Sigmoid colon (tissue), 6 donors: ENCODE measurements at regions not wholly inside any gene's neighbourhood (a gene's known extent, or its start where the extent isn't known, plus 50 kb on each side); places are given as distances from the start of the nearest gene placed in this dataset.

ENCODE experiments used
- DNase-seq: peaks from one replicate; pipeline ENCODE4 v3.0.0-alpha.2; 2019
- H3K27ac ChIP-seq, 4 donors: fragments of 200-600 bp; sonication (generic); one replicate each; pipeline ENCODE4 v1.5.1; 2016 to 2019; ENCODE audit warnings: mild to moderate bottlenecking in 1 of 4
- H3K27me3 ChIP-seq, 3 donors: fragments of 200-600 bp; sonication (generic); one replicate each; pipeline ENCODE4 v1.5.1; 2019; ENCODE audit warnings: mild to moderate bottlenecking in 1 of 3
- H3K36me3 ChIP-seq, 4 donors: fragments of 200-600 bp; sonication (generic); one replicate each; pipeline ENCODE4 v1.5.1; 2016 to 2019
- H3K4me1 ChIP-seq, 4 donors: fragments of 200-600 bp; sonication (generic); one replicate each; pipeline ENCODE4 v1.5.1; 2017 to 2019
- H3K4me3 ChIP-seq, 4 donors: fragments of 200-600 bp; sonication (generic); one replicate each; pipeline ENCODE4 v1.5.1; 2017 to 2019; ENCODE audit warnings: mild to moderate bottlenecking in 2 of 4, moderate library complexity in 1 of 4
- H3K9me3 ChIP-seq, 4 donors: fragments of 200-600 bp in 3 of 4; sonication (generic) in 3 of 4; one replicate each; pipeline versions ENCODE4 v1.5.1 to v1.6.1; 2013 to 2019
- EP300 ChIP-seq, 4 donors: sonication (generic); formaldehyde crosslinking; IDR thresholded peaks; one replicate each; pipeline ENCODE4 v1.6.1; 2017; ENCODE audit warnings: antibody characterized with exemption in 4 of 4
- POLR2A ChIP-seq, 2 donors: fragments of 450-650 bp; IDR thresholded peaks; one replicate each; pipeline ENCODE4 v1.6.1; 2016; ENCODE audit warnings: antibody characterized with exemption in 2 of 2, mild to moderate bottlenecking in 2 of 2, moderate library complexity in 2 of 2
- POLR2AphosphoS5 ChIP-seq, 4 donors: sonication (generic); formaldehyde crosslinking; IDR thresholded peaks; one replicate each; pipeline ENCODE4 v1.6.1; 2017; ENCODE audit warnings: antibody characterized with exemption in 4 of 4
- WGBS, 2 donors: extraction: QIAGEN DNeasy Blood & Tissue Kit; methylation state at CpG; one replicate each; pipeline ENCODE4 v1.1.7; 2013; 5-methylcytosine and 5-hydroxymethylcytosine counted together
- intact Hi-C: fragments of 100-400 bp; cut with DNase I; formaldehyde crosslinking; loops from one replicate; pipeline ENCODE4 v1.15.1; 2023
- TF ChIP-seq, protein P1 (sequence below), 4 experiments: fragments of 450-650 bp in 3 of 4; fragments of 200-600 bp in 1 of 4; IDR thresholded peaks; one replicate each; pipeline ENCODE4 v1.5.1; 2016 to 2019; ENCODE audit warnings: antibody characterized with exemption in 4 of 4, mild to moderate bottlenecking in 3 of 4, moderate library complexity in 2 of 4
- donor health status: healthy with polysubstance abuse.
- donor health status: healthy.

DNA sequence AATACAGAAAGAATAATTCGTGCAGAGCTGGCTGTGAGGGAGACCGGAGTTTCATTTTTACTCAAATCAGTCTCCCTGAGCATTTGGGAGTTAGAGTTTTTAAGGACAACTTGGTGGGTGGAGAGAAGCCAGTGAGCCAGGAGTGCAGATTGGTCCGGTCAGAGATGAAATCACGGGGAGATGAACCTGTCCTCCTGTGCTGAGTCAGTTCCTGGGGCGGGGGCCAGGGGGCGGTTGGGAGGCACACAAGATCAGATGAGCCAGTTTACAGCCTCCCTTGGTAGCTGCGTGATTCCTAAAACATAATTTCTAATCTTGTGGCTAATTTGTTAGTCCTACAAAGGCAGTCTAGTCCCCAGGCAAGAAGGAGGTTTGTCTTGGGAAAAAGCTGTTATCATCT lies 1267.9 kb downstream of the AMY1C start:
- Histone ChIP-seq H3K4me3 (no peak overlapping the region), H3K27ac (no peak overlapping the region), H3K36me3 (no peaks in the 10 kb centered on the region), H3K4me1 (no peaks in the 10 kb centered on the region), H3K27me3 (no peaks in the 10 kb centered on the region), H3K9me3 (no peaks in the 10 kb centered on the region)
- 68 to 85% methylated on average over 7 of the region's 7 CpGs for WGBS, 2 donors
- no peak for DNase-seq
- intact Hi-C loops = no loop called here
- TF ChIP-seq EP300 (IDR thresholded peaks at IDR 0.05) (no peak), POLR2A (IDR thresholded peaks at IDR 0.05) (no peak), POLR2AphosphoS5 (IDR thresholded peaks at IDR 0.05) (no peak)
- TF ChIP-seq, protein P1, sequence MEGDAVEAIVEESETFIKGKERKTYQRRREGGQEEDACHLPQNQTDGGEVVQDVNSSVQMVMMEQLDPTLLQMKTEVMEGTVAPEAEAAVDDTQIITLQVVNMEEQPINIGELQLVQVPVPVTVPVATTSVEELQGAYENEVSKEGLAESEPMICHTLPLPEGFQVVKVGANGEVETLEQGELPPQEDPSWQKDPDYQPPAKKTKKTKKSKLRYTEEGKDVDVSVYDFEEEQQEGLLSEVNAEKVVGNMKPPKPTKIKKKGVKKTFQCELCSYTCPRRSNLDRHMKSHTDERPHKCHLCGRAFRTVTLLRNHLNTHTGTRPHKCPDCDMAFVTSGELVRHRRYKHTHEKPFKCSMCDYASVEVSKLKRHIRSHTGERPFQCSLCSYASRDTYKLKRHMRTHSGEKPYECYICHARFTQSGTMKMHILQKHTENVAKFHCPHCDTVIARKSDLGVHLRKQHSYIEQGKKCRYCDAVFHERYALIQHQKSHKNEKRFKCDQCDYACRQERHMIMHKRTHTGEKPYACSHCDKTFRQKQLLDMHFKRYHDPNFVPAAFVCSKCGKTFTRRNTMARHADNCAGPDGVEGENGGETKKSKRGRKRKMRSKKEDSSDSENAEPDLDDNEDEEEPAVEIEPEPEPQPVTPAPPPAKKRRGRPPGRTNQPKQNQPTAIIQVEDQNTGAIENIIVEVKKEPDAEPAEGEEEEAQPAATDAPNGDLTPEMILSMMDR (IDR thresholded peaks at IDR 0.05) = no peak

DNA sequence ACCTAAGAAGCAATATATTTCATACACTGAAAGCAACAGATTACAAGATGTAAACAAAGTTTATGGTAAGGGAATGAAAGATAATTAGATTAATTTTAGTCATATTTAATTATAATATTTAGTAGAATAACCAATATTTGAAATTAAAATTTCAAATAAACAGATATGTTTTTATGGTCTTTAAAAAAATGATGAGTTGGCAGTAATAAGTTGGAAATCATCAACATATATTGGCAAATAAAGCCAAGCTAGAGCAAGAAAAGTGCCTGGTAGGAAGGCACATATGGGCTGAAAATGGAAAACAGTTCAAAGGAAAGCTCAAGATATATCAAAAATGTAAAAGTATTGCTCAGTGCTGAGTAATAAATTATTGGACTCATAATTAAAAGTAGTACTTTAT lies 1274.0 kb downstream of the AMY1C start:
- no peaks in the 10 kb centered on the region for H3K27me3 ChIP-seq
- DNase-seq = no peak
- no peak overlapping the region for H3K4me3 ChIP-seq
- no peaks in the 10 kb centered on the region for H3K36me3 ChIP-seq
- intact Hi-C loops = no loop called here
- no peaks in the 10 kb centered on the region for H3K4me1 ChIP-seq
- TF ChIP-seq, protein P1 (IDR thresholded peaks at IDR 0.05) = no peak
- TF ChIP-seq POLR2A (IDR thresholded peaks at IDR 0.05) (no peak), EP300 (IDR thresholded peaks at IDR 0.05) (no peak), POLR2AphosphoS5 (IDR thresholded peaks at IDR 0.05) (no peak)
- H3K27ac ChIP-seq = no peak overlapping the region
- H3K9me3 ChIP-seq = no peaks in the 10 kb centered on the region

DNA sequence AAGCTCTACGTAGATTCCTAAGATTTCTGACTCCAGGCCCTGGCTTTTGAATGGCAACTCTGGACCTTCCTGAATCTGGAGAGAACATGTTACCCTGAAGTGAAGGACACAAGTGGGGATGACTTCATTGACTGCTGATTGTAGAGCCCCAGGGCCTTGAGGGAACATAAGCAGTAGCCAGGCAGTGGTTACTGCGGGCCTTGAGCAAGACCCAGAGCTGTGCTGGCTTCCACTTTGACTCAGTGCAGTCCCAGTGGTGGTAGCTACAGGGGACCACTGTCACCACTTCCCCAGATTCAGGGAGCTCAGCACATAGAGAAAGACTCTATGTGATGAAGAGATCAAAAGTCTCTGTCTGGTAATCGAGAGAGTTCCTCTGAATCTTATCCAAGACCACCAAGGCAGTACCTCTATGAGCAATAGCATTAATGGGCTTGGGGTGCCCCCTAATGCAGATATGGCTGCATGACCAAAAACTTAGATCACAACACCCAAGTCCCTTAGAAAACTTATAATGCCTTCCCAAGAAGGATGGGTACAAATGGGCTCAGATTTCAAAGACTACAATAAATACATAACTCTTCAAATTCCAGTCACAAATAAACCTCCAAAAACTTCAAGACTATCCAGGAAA lies 1278.3 kb downstream of the AMY1C start:
- Histone ChIP-seq H3K27me3 (no peaks in the 10 kb centered on the region), H3K4me3 (no peak overlapping the region), H3K4me1 (no peaks in the 10 kb centered on the region), H3K9me3 (no peaks in the 10 kb centered on the region), H3K27ac (no peak overlapping the region), H3K36me3 (no peaks in the 10 kb centered on the region)
- 81 to 88% methylated on average over 3 of the region's 3 CpGs for WGBS, 2 donors
- intact Hi-C loops = no loop called here
- TF ChIP-seq EP300 (IDR thresholded peaks at IDR 0.05) = no peak
- no peak for TF ChIP-seq POLR2A (IDR thresholded peaks at IDR 0.05)
- no peak for TF ChIP-seq POLR2AphosphoS5 (IDR thresholded peaks at IDR 0.05)
- TF ChIP-seq, protein P1 (IDR thresholded peaks at IDR 0.05) = no peak
- no peak for DNase-seq

DNA sequence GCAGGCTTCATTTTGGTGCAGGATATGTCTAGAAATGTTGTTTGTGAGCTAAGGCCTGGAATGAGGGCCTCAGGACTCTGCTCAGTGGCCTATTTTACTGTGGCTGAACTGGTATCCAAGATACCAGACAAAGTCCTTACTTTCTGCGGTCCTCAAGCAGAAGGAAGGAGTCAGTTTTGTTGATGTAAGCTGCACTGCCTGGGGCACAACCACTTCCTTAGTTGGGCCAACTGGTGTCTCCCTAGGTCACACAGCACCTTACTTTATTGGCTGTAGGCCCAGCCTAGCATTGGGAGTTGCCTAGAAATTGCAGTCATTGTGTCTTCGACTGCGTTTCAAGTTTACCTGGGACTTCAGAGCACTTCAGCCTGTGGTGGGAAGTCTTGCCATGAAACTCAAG lies 1322.7 kb downstream of the AMY1C start:
- Histone ChIP-seq H3K9me3 (no peaks in the 10 kb centered on the region), H3K4me1 (no peaks in the 10 kb centered on the region), H3K4me3 (no peak overlapping the region), H3K27me3 (no peaks in the 10 kb centered on the region), H3K36me3 (no peaks in the 10 kb centered on the region), H3K27ac (no peak overlapping the region)
- DNase-seq = no peak
- 74 to 88% methylated on average over 3 of the region's 3 CpGs for WGBS, 2 donors
- intact Hi-C loops = no loop called here
- no peak for TF ChIP-seq POLR2A (IDR thresholded peaks at IDR 0.05)
- no peak for TF ChIP-seq POLR2AphosphoS5 (IDR thresholded peaks at IDR 0.05)
- TF ChIP-seq EP300 (IDR thresholded peaks at IDR 0.05) = no peak
- TF ChIP-seq, protein P1 (IDR thresholded peaks at IDR 0.05) = no peak

DNA sequence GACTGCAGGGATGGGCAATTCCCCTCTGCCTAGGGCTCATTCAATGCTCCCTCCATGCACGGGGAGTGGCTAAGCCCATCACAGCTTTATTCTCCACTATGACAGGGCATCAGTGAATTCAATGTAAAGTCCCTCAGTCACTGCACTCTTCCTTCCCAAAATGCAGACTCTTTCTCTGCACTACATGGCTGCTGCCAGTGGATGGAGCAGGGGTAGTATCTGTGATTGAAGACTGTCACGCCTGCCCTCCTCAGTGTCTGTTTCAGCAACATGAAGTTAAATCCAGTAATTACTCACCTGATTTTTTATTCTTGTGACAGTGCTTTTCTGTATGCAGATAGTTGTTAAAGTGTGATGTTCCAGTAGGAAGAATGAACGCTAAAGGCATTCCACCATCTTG lies 1323.2 kb downstream of the AMY1C start:
- Histone ChIP-seq H3K27ac (no peak overlapping the region), H3K27me3 (no peaks in the 10 kb centered on the region), H3K36me3 (no peaks in the 10 kb centered on the region), H3K4me1 (no peaks in the 10 kb centered on the region), H3K4me3 (no peak overlapping the region), H3K9me3 (no peaks in the 10 kb centered on the region)
- no peak for DNase-seq
- TF ChIP-seq, protein P1 (IDR thresholded peaks at IDR 0.05) = no peak
- TF ChIP-seq POLR2AphosphoS5 (IDR thresholded peaks at IDR 0.05) = no peak
- TF ChIP-seq EP300 (IDR thresholded peaks at IDR 0.05) = no peak
- no peak for TF ChIP-seq POLR2A (IDR thresholded peaks at IDR 0.05)
- intact Hi-C loops = no loop called here
- WGBS, 2 donors = 62 to 84% methylated on average over 3 of the region's 3 CpGs
